ENCODE measurements at regions not wholly inside any gene's neighbourhood (a gene's known extent, or its start where the extent isn't known, plus 50 kb on each side); places are given as distances from the start of the nearest gene placed in this dataset.
A peak's percentile ranks its signal among the peaks of the same experiment; 100 is the strongest.

- H3K27ac ChIP-seq (ENCODE audit: insufficient read depth in 1 of 2, low read depth in 1 of 2, low read length in 2 of 2, poor library complexity in 1 of 2, severe bottlenecking in 2 of 2), result no peak overlapping the region
- ChIA-PET CTCF (no interaction called here), POLR2A (no interaction called here)
- 65% methylated on average over 5 of the region's 6 CpGs for WGBS (ENCODE audit: insufficient coverage)
- H3K4me1 ChIP-seq (ENCODE audit: control extremely low read depth in 1 of 4, control insufficient read depth in 4 of 4, insufficient read depth in 4 of 4, low read length in 3 of 4), result no peaks in the 10 kb centered on the region
- no peak overlapping the region for H3K4me3 ChIP-seq (ENCODE audit: control insufficient read depth in 1 of 7, extremely low read depth in 1 of 7, insufficient read depth in 4 of 7, low read depth in 2 of 7, low read length in 6 of 7)
- H3K27me3 ChIP-seq (replicated peaks in 2 of 5; ENCODE audit: control insufficient read depth in 4 of 5, insufficient read depth in 5 of 5, low read length in 4 of 5), result no peaks in the 10 kb centered on the region
- DNase-seq, result no peak
- H3K9me3 ChIP-seq (ENCODE audit: control extremely low read depth in 1 of 5, control insufficient read depth in 4 of 5, insufficient read depth in 2 of 5, low read depth in 1 of 5, low read length in 4 of 5), result peaks cover 0 to 5% (median 0%) of the 10 kb centered on the region in 5 experiments
- H3K36me3 ChIP-seq (ENCODE audit: control insufficient read depth in 4 of 4, insufficient read depth in 4 of 4, low read length in 3 of 4), result no peaks in the 10 kb centered on the region
These were observed 506.8 kb downstream of the PDCD6IP start for GRCh38 chr3:34305266-34305665.

- Histone ChIP-seq H3K4me3 (ENCODE audit: control insufficient read depth in 1 of 7, extremely low read depth in 1 of 7, insufficient read depth in 4 of 7, low read depth in 2 of 7, low read length in 6 of 7) (no peak overlapping the region), H3K9me3 (ENCODE audit: control extremely low read depth in 1 of 5, control insufficient read depth in 4 of 5, insufficient read depth in 2 of 5, low read depth in 1 of 5, low read length in 4 of 5) (peaks cover 0 to 5% (median 0%) of the 10 kb centered on the region in 5 experiments), H3K27me3 (replicated peaks in 2 of 5; ENCODE audit: control insufficient read depth in 4 of 5, insufficient read depth in 5 of 5, low read length in 4 of 5) (peaks cover 0 to 7% (median 0%) of the 10 kb centered on the region in 5 experiments), H3K27ac (ENCODE audit: insufficient read depth in 1 of 2, low read depth in 1 of 2, low read length in 2 of 2, poor library complexity in 1 of 2, severe bottlenecking in 2 of 2) (no peak overlapping the region), H3K4me1 (ENCODE audit: control extremely low read depth in 1 of 4, control insufficient read depth in 4 of 4, insufficient read depth in 4 of 4, low read length in 3 of 4) (no peaks in the 10 kb centered on the region), H3K36me3 (ENCODE audit: control insufficient read depth in 4 of 4, insufficient read depth in 4 of 4, low read length in 3 of 4) (no peaks in the 10 kb centered on the region)
- WGBS (ENCODE audit: insufficient coverage), result 92% methylated on average over 4 of the region's 5 CpGs
- DNase-seq, result no peak
- CTCF ChIA-PET, result no interaction called here
- POLR2A ChIA-PET, result no interaction called here
These were observed 514.3 kb downstream of the PDCD6IP start for GRCh38 chr3:34312684-34313083.

DNA sequence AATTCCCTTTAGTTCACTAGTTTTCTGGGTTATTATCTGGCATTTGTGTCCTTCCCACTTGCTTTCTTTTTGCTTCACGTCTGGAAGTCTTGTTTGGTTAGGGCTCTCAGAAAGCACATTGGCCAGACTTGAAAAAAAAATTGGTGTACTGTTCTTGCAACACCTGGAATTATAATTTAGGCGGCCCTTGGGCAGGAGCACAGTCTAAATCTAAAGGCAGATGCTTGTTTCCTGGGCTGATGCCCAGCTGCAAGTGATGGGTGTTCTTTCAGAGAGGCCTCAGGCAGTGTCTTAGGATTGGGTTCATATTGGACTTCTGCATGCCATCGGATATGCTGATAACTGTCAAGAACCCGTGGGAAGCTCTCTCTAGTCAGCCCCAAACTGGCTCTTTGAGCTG is 521.5 kb downstream of the PDCD6IP start:
- no peaks in the 10 kb centered on the region for H3K4me1 ChIP-seq (ENCODE audit: control extremely low read depth in 1 of 4, control insufficient read depth in 4 of 4, insufficient read depth in 4 of 4, low read length in 3 of 4)
- H3K27ac ChIP-seq (ENCODE audit: insufficient read depth in 1 of 2, low read depth in 1 of 2, low read length in 2 of 2, poor library complexity in 1 of 2, severe bottlenecking in 2 of 2), result no peak overlapping the region
- no peak for DNase-seq
- WGBS (ENCODE audit: insufficient coverage), result 100% methylated on average over 4 of the region's 4 CpGs
- no peak overlapping the region for H3K4me3 ChIP-seq (ENCODE audit: control insufficient read depth in 1 of 7, extremely low read depth in 1 of 7, insufficient read depth in 4 of 7, low read depth in 2 of 7, low read length in 6 of 7)
- POLR2A ChIA-PET, result no interaction called here
- H3K9me3 ChIP-seq (ENCODE audit: control extremely low read depth in 1 of 5, control insufficient read depth in 4 of 5, insufficient read depth in 2 of 5, low read depth in 1 of 5, low read length in 4 of 5), result peaks cover 0 to 2% (median 0%) of the 10 kb centered on the region in 5 experiments
- H3K27me3 ChIP-seq (replicated peaks in 2 of 5; ENCODE audit: control insufficient read depth in 4 of 5, insufficient read depth in 5 of 5, low read length in 4 of 5), result no peaks in the 10 kb centered on the region
- CTCF ChIA-PET, result interaction anchor here (0.8 kb wide), 1 partner anchor 10 kb away, joined by 5 read pairs; no protein-coding TSS in a partner anchor
- no peaks in the 10 kb centered on the region for H3K36me3 ChIP-seq (ENCODE audit: control insufficient read depth in 4 of 4, insufficient read depth in 4 of 4, low read length in 3 of 4)

DNA sequence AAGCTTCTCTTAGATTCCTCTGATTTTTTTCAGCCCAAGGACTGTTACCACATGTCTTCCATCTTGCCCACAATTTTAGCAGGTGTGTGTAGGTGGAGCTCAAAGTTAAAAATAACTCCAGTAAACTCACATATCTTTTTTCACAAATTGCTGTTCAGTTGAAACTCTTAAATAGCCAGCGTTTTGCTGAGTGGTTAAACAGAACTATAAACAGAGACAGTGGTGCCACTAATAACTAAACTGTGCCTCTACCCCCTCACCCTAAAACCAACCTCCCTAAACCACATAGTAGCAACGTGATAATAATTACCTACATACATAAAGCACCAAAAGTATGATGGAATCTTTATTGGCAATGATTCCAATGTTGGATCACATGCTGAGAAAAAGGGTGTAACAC is 525.1 kb downstream of the PDCD6IP start:
- WGBS (ENCODE audit: insufficient coverage), result 100% methylated on average over 1 of the region's 2 CpGs
- no peak overlapping the region for H3K4me3 ChIP-seq (ENCODE audit: control insufficient read depth in 1 of 7, extremely low read depth in 1 of 7, insufficient read depth in 4 of 7, low read depth in 2 of 7, low read length in 6 of 7)
- H3K4me1 ChIP-seq (ENCODE audit: control extremely low read depth in 1 of 4, control insufficient read depth in 4 of 4, insufficient read depth in 4 of 4, low read length in 3 of 4), result no peaks in the 10 kb centered on the region
- DNase-seq, result no peak
- no peaks in the 10 kb centered on the region for H3K27me3 ChIP-seq (replicated peaks in 2 of 5; ENCODE audit: control insufficient read depth in 4 of 5, insufficient read depth in 5 of 5, low read length in 4 of 5)
- ChIA-PET POLR2A (no interaction called here), CTCF (interaction anchor here (1.1 to 1.2 kb wide), 2 partner anchors 9 to 12 kb away, joined by 3 read pairs; no protein-coding TSS in a partner anchor)
- no peaks in the 10 kb centered on the region for H3K9me3 ChIP-seq (ENCODE audit: control extremely low read depth in 1 of 5, control insufficient read depth in 4 of 5, insufficient read depth in 2 of 5, low read depth in 1 of 5, low read length in 4 of 5)
- H3K36me3 ChIP-seq (ENCODE audit: control insufficient read depth in 4 of 4, insufficient read depth in 4 of 4, low read length in 3 of 4), result no peaks in the 10 kb centered on the region
- no peak overlapping the region for H3K27ac ChIP-seq (ENCODE audit: insufficient read depth in 1 of 2, low read depth in 1 of 2, low read length in 2 of 2, poor library complexity in 1 of 2, severe bottlenecking in 2 of 2)

- WGBS (ENCODE audit: insufficient coverage), result 88% methylated on average over 3 of the region's 4 CpGs
- Histone ChIP-seq H3K9me3 (ENCODE audit: control extremely low read depth in 1 of 5, control insufficient read depth in 4 of 5, insufficient read depth in 2 of 5, low read depth in 1 of 5, low read length in 4 of 5) (peaks cover 0 to 1% (median 0%) of the 10 kb centered on the region in 5 experiments), H3K4me1 (ENCODE audit: control extremely low read depth in 1 of 4, control insufficient read depth in 4 of 4, insufficient read depth in 4 of 4, low read length in 3 of 4) (no peaks in the 10 kb centered on the region), H3K36me3 (ENCODE audit: control insufficient read depth in 4 of 4, insufficient read depth in 4 of 4, low read length in 3 of 4) (no peaks in the 10 kb centered on the region), H3K4me3 (ENCODE audit: control insufficient read depth in 1 of 7, extremely low read depth in 1 of 7, insufficient read depth in 4 of 7, low read depth in 2 of 7, low read length in 6 of 7) (no peak overlapping the region), H3K27ac (ENCODE audit: insufficient read depth in 1 of 2, low read depth in 1 of 2, low read length in 2 of 2, poor library complexity in 1 of 2, severe bottlenecking in 2 of 2) (no peak overlapping the region), H3K27me3 (replicated peaks in 2 of 5; ENCODE audit: control insufficient read depth in 4 of 5, insufficient read depth in 5 of 5, low read length in 4 of 5) (no peaks in the 10 kb centered on the region)
- POLR2A ChIA-PET, result no interaction called here
- CTCF ChIA-PET, result no interaction called here
- DNase-seq, result no peak
These were observed 548.2 kb downstream of the PDCD6IP start for GRCh38 chr3:34346656-34347055.

DNA sequence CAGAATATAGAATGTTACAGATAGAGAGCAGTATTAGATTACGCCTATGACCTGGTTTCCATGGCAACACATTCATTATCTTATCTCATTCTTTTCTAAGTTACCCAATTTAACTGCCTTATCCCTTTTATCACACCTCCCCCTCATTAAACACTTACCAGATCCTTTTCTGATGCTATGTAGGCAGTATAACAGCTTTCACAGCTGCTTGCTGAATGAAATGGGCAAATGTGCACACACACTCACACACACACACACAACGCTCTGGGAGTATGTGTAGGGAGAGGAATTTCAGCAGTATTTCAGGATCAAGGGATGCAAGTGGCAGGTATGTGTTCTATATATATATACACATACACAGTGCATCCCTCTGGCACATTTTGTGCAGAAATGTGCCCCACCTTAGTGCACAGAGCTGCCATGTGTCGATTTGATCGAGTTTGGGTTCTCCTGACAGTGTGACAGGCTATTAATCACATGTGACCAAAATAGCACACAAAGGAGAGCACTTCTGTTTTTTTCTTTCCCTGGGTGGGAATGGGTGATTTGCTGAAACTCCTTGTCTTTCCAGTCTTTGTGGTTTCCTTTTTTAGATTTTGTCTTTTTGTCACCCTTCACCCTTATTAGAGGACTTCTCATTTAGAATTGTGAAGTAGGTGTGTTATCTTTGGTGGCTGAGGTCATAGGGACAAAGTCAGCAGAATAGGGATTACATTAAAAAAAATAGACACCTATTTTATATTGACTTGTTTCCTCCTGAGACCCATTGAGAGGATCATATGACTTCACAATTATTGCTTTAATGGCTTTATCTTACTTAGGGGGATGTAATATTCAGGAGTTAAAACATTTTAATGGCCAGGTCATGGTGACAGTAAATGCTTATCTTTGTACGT is 553.7 kb downstream of the PDCD6IP start:
- no peaks in the 10 kb centered on the region for H3K9me3 ChIP-seq (ENCODE audit: control extremely low read depth in 1 of 5, control insufficient read depth in 4 of 5, insufficient read depth in 2 of 5, low read depth in 1 of 5, low read length in 4 of 5)
- ChIA-PET CTCF (interaction anchor here (0.8 kb wide), 1 partner anchor 302 kb away, joined by 3 read pairs; no protein-coding TSS in a partner anchor), POLR2A (no interaction called here)
- no peak overlapping the region for H3K4me3 ChIP-seq (ENCODE audit: control insufficient read depth in 1 of 7, extremely low read depth in 1 of 7, insufficient read depth in 4 of 7, low read depth in 2 of 7, low read length in 6 of 7)
- WGBS (ENCODE audit: insufficient coverage), result 0% methylated on average over 2 of the region's 5 CpGs
- H3K4me1 ChIP-seq (ENCODE audit: control extremely low read depth in 1 of 4, control insufficient read depth in 4 of 4, insufficient read depth in 4 of 4, low read length in 3 of 4), result peaks cover 0 to 6% (median 0%) of the 10 kb centered on the region in 4 experiments
- DNase-seq, result peak in 1 of 3 donors; percentile 1
- no peak overlapping the region for H3K27ac ChIP-seq (ENCODE audit: insufficient read depth in 1 of 2, low read depth in 1 of 2, low read length in 2 of 2, poor library complexity in 1 of 2, severe bottlenecking in 2 of 2)
- H3K27me3 ChIP-seq (replicated peaks in 2 of 5; ENCODE audit: control insufficient read depth in 4 of 5, insufficient read depth in 5 of 5, low read length in 4 of 5), result no peaks in the 10 kb centered on the region
- no peaks in the 10 kb centered on the region for H3K36me3 ChIP-seq (ENCODE audit: control insufficient read depth in 4 of 4, insufficient read depth in 4 of 4, low read length in 3 of 4)

DNA sequence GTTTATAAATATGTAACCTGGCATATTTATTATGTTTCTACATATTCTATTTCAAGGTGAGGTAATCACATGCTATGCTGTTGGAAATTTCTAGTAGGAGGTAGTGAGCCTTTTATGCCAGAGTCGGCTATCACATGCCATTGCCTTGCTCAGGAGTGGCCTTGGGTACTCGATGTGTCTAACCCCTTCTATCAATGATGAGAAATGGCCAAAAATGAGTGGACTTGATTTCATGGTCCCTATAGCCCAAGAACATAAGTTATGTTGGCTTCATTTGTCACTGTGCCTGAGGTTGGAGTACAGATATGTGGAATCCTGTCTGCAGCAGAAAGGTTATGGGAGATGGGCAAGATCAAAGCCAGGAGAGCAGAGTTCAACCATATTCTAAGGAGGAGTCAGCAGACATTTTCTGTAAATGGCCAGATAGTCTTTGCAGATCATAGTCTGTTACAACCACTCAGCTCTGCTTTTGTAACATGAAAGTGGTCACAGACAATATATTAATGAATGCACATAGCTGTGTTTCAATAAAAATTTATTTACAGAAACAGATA is 554.4 kb downstream of the PDCD6IP start:
- H3K27me3 ChIP-seq (replicated peaks in 2 of 5; ENCODE audit: control insufficient read depth in 4 of 5, insufficient read depth in 5 of 5, low read length in 4 of 5), result no peaks in the 10 kb centered on the region
- no peak overlapping the region for H3K4me3 ChIP-seq (ENCODE audit: control insufficient read depth in 1 of 7, extremely low read depth in 1 of 7, insufficient read depth in 4 of 7, low read depth in 2 of 7, low read length in 6 of 7)
- no peaks in the 10 kb centered on the region for H3K36me3 ChIP-seq (ENCODE audit: control insufficient read depth in 4 of 4, insufficient read depth in 4 of 4, low read length in 3 of 4)
- DNase-seq, result no peak
- no peak overlapping the region for H3K27ac ChIP-seq (ENCODE audit: insufficient read depth in 1 of 2, low read depth in 1 of 2, low read length in 2 of 2, poor library complexity in 1 of 2, severe bottlenecking in 2 of 2)
- ChIA-PET CTCF (no interaction called here), POLR2A (no interaction called here)
- no peaks in the 10 kb centered on the region for H3K9me3 ChIP-seq (ENCODE audit: control extremely low read depth in 1 of 5, control insufficient read depth in 4 of 5, insufficient read depth in 2 of 5, low read depth in 1 of 5, low read length in 4 of 5)
- peaks cover 0 to 6% (median 0%) of the 10 kb centered on the region in 4 experiments for H3K4me1 ChIP-seq (ENCODE audit: control extremely low read depth in 1 of 4, control insufficient read depth in 4 of 4, insufficient read depth in 4 of 4, low read length in 3 of 4)
- WGBS (ENCODE audit: insufficient coverage), result 94% methylated on average over 2 of the region's 2 CpGs
